Stomach (tissue), 4 donors: ENCODE measurements at regions not wholly inside any gene's neighbourhood (a gene's known extent, or its start where the extent isn't known, plus 50 kb on each side); places are given as distances from the start of the nearest gene placed in this dataset.

ENCODE experiments used
- EP300 ChIP-seq: sonication (generic); formaldehyde crosslinking; IDR thresholded peaks from one replicate; pipeline ENCODE4 v1.6.1; 2017; ENCODE audit warnings: antibody characterized with exemption
- TF ChIP-seq, protein P1 (sequence below), 7 experiments: fragments of 450-650 bp in 4 of 7; fragments of 200-600 bp in 3 of 7; sonication (generic) in 3 of 7; IDR thresholded peaks; one replicate each; pipeline ENCODE4 v1.5.1; 2016 to 2019; ENCODE audit warnings: antibody characterized with exemption in 7 of 7, control low read depth in 2 of 7, mild to moderate bottlenecking in 1 of 7

DNA sequence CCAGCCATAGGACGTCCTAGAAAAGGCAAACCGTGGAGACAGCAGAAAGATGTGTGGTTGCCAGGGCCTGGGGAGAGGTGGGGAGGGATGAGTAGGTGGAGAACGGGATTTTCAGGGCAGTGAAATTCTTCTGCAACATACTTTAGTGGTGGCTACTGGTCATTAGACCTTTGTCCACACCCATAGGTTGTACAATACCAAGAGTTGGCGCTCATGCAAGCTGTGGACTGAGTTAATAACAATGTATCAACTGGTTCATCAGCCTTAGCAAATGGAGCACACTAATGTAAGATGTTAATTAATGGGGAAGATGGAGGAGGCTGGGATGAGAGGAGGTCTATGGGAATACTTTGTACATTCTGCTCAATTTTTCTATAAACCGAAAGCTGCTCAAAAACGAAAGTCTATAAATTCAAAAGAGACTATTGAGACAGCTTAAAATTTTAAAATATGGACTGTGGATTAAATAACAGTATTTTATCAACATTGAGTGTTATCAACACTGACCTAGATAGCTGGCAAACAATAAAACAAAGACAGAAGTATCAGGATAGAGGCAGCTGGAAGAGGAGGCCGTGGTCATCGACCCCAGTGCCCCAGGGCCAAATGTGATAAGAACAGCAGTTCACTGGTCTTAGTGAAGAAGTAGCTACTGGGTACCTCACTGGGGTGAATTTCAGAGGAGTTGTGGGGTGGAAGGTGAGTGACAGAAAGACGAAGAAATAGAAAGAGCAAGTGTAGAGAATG, 90.9 kb downstream of the SYNE3 start:
- TF ChIP-seq, protein P1, sequence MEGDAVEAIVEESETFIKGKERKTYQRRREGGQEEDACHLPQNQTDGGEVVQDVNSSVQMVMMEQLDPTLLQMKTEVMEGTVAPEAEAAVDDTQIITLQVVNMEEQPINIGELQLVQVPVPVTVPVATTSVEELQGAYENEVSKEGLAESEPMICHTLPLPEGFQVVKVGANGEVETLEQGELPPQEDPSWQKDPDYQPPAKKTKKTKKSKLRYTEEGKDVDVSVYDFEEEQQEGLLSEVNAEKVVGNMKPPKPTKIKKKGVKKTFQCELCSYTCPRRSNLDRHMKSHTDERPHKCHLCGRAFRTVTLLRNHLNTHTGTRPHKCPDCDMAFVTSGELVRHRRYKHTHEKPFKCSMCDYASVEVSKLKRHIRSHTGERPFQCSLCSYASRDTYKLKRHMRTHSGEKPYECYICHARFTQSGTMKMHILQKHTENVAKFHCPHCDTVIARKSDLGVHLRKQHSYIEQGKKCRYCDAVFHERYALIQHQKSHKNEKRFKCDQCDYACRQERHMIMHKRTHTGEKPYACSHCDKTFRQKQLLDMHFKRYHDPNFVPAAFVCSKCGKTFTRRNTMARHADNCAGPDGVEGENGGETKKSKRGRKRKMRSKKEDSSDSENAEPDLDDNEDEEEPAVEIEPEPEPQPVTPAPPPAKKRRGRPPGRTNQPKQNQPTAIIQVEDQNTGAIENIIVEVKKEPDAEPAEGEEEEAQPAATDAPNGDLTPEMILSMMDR (IDR thresholded peaks at IDR 0.05): no peak
- TF ChIP-seq EP300: no peak
